ENCODE measurements at regions not wholly inside any gene's neighbourhood (a gene's known extent, or its start where the extent isn't known, plus 50 kb on each side); places are given as distances from the start of the nearest gene placed in this dataset.

DNA sequence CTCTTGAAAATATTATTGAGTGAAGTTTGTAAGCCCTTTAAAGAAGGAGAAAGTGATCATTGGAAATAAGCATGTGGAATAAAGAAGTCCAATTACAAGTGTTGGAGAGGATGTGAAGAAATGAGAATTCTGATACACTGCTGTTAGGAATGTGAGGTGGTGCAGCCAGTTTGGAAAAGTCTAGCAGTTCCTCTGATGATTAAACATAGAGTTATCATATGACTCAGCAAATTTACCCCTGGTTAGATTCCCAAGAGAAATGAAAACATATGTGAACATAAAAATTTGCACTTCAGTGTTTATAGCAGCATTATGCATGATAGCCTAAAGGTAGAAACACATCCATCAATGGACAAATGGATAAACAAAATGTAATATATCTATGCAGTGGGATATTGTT, 319.9 kb downstream of the AEBP2 start:
- H3K27ac Mint-ChIP-seq, result peak overlapping the region in 1 of 7 donors; percentile 10
- no peak for TF ChIP-seq CTCF (IDR thresholded peaks at IDR 0.05)
- intact Hi-C loops (cut with micrococcal nuclease), result no loop called here

DNA sequence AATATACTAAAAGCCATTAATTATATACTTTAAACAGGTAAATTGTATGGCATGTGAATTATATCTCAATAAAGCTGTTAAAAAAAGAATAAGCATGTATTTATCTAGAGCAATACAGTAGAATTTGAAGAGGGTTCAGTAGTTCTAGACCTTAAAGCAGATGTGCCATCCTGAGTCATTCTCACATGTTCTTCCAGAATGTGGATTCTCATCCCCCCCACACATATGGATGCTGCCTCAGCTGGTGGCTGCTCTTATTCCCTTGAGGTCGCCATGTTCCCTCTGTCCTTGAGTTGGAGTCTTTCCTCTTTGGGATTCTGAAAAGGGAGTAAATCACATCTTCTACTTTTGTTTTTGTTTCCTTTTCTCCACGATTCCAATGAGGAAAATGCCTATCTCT, 321.3 kb downstream of the AEBP2 start:
- Histone ChIP-seq H3K4me2 (replicated peaks; ENCODE audit: extremely low read depth, low read length, poor library complexity, severe bottlenecking) (no peak overlapping the region), H3K27ac (ENCODE audit: low read depth in 1 of 2, low read length in 2 of 2) (no peak overlapping the region), H3K79me2 (ENCODE audit: insufficient read depth, low read length) (no peaks in the 10 kb centered on the region), H3K36me3 (replicated peaks in 1 of 2; ENCODE audit: control insufficient read depth in 1 of 2, insufficient read depth in 2 of 2, low read length in 2 of 2) (no peaks in the 10 kb centered on the region), H4K20me1 (ENCODE audit: insufficient read depth, low read length) (no peaks in the 10 kb centered on the region), H3K4me1 (ENCODE audit: control insufficient read depth in 1 of 2, insufficient read depth in 2 of 2, low read length in 2 of 2) (peaks cover 7 to 12% of the 10 kb centered on the region in 2 donors), H3K27me3 (ENCODE audit: control insufficient read depth in 2 of 2, insufficient read depth in 2 of 2, low read length in 2 of 2) (no peaks in the 10 kb centered on the region), H3K9ac (ENCODE audit: insufficient read depth, low read length, poor library complexity, severe bottlenecking) (no peak overlapping the region), H3K9me3 (replicated peaks in 1 of 2; ENCODE audit: control insufficient read depth in 1 of 2, insufficient read depth in 1 of 2, low read length in 2 of 2) (no peaks in the 10 kb centered on the region), H2AFZ (ENCODE audit: insufficient read depth, low read depth, low read length, poor library complexity, severe bottlenecking) (no peak overlapping the region), H3K4me3 (replicated peaks in 1 of 3; ENCODE audit: low read depth in 2 of 3, low read length in 3 of 3) (no peak overlapping the region)
- no CpG with 5 or more reads among the region's 2 CpGs for WGBS (ENCODE audit: insufficient coverage)
- DNase-seq, result no peak
- Mint-ChIP-seq H3K36me3 (no peaks in the 10 kb centered on the region), H3K4me1 (peaks cover 14% of the 10 kb centered on the region), H3K9me3 (peaks cover 0 to 6% (median 2%) of the 10 kb centered on the region in 7 donors), H3K4me3 (no peak overlapping the region), H3K27me3 (ENCODE audit: low read depth in 3 of 3) (no peaks in the 10 kb centered on the region), H3K27ac (peak overlapping the region in 2 of 7 donors; percentile 9 to 57)
- intact Hi-C loops (cut with micrococcal nuclease), result no loop called here
- TF ChIP-seq CTCF (IDR thresholded peaks at IDR 0.05), result no peak

More for the DNA sequence above, 319.9 kb downstream of the AEBP2 start:
- H3K4me2 ChIP-seq (replicated peaks; ENCODE audit: extremely low read depth, low read length, poor library complexity, severe bottlenecking), result no peak overlapping the region
- H3K9me3 ChIP-seq (replicated peaks in 1 of 2; ENCODE audit: control insufficient read depth in 1 of 2, insufficient read depth in 1 of 2, low read length in 2 of 2), result no peaks in the 10 kb centered on the region
- no peak overlapping the region for H3K9ac ChIP-seq (ENCODE audit: insufficient read depth, low read length, poor library complexity, severe bottlenecking)
- no peaks in the 10 kb centered on the region for H3K27me3 ChIP-seq (ENCODE audit: control insufficient read depth in 2 of 2, insufficient read depth in 2 of 2, low read length in 2 of 2)
- H3K9me3 Mint-ChIP-seq, result peaks cover 0 to 4% (median 2%) of the 10 kb centered on the region in 7 donors
- no peak overlapping the region for H3K4me3 Mint-ChIP-seq
- peaks cover 7 to 12% of the 10 kb centered on the region in 2 donors for H3K4me1 ChIP-seq (ENCODE audit: control insufficient read depth in 1 of 2, insufficient read depth in 2 of 2, low read length in 2 of 2)
- H3K27me3 Mint-ChIP-seq (ENCODE audit: low read depth in 3 of 3), result no peaks in the 10 kb centered on the region
- H2AFZ ChIP-seq (ENCODE audit: insufficient read depth, low read depth, low read length, poor library complexity, severe bottlenecking), result no peak overlapping the region
- H3K27ac ChIP-seq (ENCODE audit: low read depth in 1 of 2, low read length in 2 of 2), result no peak overlapping the region
- no peaks in the 10 kb centered on the region for H3K36me3 Mint-ChIP-seq
- H3K4me1 Mint-ChIP-seq, result peaks cover 14% of the 10 kb centered on the region
- no peak overlapping the region for H3K4me3 ChIP-seq (replicated peaks in 1 of 3; ENCODE audit: low read depth in 2 of 3, low read length in 3 of 3)
- no peaks in the 10 kb centered on the region for H3K36me3 ChIP-seq (replicated peaks in 1 of 2; ENCODE audit: control insufficient read depth in 1 of 2, insufficient read depth in 2 of 2, low read length in 2 of 2)
- H3K79me2 ChIP-seq (ENCODE audit: insufficient read depth, low read length), result no peaks in the 10 kb centered on the region
- no peak for DNase-seq
- H4K20me1 ChIP-seq (ENCODE audit: insufficient read depth, low read length), result no peaks in the 10 kb centered on the region
